DOHH2 (cell line): ENCODE measurements at regions not wholly inside any gene's neighbourhood (a gene's known extent, or its start where the extent isn't known, plus 50 kb on each side); places are given as distances from the start of the nearest gene placed in this dataset.

Experiments used
- CTCF ChIP-seq: fragments of 200-600 bp; sonication (generic); IDR thresholded peaks from one replicate; pipeline ENCODE4 v1.5.1; 2014; ENCODE audit warnings: antibody characterized with exemption, mild to moderate bottlenecking, low read depth, low read length; ENCODE audit not compliant: poor library complexity, severe bottlenecking
- EZH2phosphoT487 ChIP-seq: fragments of 200-600 bp; sonication (generic); IDR thresholded peaks from 2 replicates; pipeline ENCODE4 v1.6.1; 2017; ENCODE audit warnings: borderline replicate concordance, mild to moderate bottlenecking, antibody characterized with exemption, low read length, moderate library complexity, mixed read lengths

- TF ChIP-seq CTCF (no peak), EZH2phosphoT487 (no peak)
These were observed 372.6 kb downstream of the SEC23A start for GRCh38 chr14:38730420-38730819.
